GM12873 (cell line): ENCODE measurements at regions not wholly inside any gene's neighbourhood (a gene's known extent, or its start where the extent isn't known, plus 50 kb on each side); places are given as distances from the start of the nearest gene placed in this dataset.

Experiments used
- CTCF ChIP-seq: IDR thresholded peaks from 2 replicates; pipeline ENCODE4 v1.5.1; 2012; ENCODE audit warnings: low read depth, mild to moderate bottlenecking, moderate library complexity, low read length, control low read depth; ENCODE audit not compliant: insufficient read depth; ENCODE audit errors: missing control alignments

- no peak for TF ChIP-seq CTCF
These were observed 683.3 kb upstream of the CADM2 start for GRCh38 chr3:84275532-84275931.

- no peak for TF ChIP-seq CTCF
These were observed 681.1 kb upstream of the CADM2 start for GRCh38 chr3:84277562-84278224.

GRCh38 chr3:84292128-84292527, 666.7 kb upstream of the CADM2 start:
- no peak for TF ChIP-seq CTCF

GRCh38 chr3:84299329-84299728, 659.5 kb upstream of the CADM2 start:
- TF ChIP-seq CTCF, result no peak

GRCh38 chr3:84304214-84304613, 654.6 kb upstream of the CADM2 start:
- TF ChIP-seq CTCF, result no peak

- TF ChIP-seq CTCF, result no peak
These were observed 651.5 kb upstream of the CADM2 start for GRCh38 chr3:84307339-84307738.

GRCh38 chr3:84308379-84308778, 650.4 kb upstream of the CADM2 start:
- no peak for TF ChIP-seq CTCF

GRCh38 chr3:84318273-84318809, 640.4 kb upstream of the CADM2 start:
- TF ChIP-seq CTCF, result no peak
